Epithelial cell of esophagus (primary cell): ENCODE measurements at regions not wholly inside any gene's neighbourhood (a gene's known extent, or its start where the extent isn't known, plus 50 kb on each side); places are given as distances from the start of the nearest gene placed in this dataset.
A peak's percentile ranks its signal among the peaks of the same experiment; 100 is the strongest.
"Not testable (repeated sequence)": the region's sequence is repeated elsewhere in the genome, so short reads cannot be mapped to it uniquely, and the experiment has no call there.

Experiments
- DNase-seq: peaks from one replicate; pipeline ENCODE4 v3.0.0; 2010; ENCODE audit warnings: low read depth
- H3K4me3 ChIP-seq: 2 replicates; pipeline ENCODE4 v1.5.1; 2011; ENCODE audit warnings: mild to moderate bottlenecking, low read length, control low read depth
- CTCF ChIP-seq: IDR thresholded peaks from 2 replicates; pipeline ENCODE4 v1.5.1; 2011; ENCODE audit warnings: low read depth, mild to moderate bottlenecking, low read length, control low read depth, inconsistent platforms; ENCODE audit not compliant: insufficient read depth; ENCODE audit errors: missing control alignments

- no peak overlapping the region for H3K4me3 ChIP-seq
- no peak for TF ChIP-seq CTCF
- DNase-seq = no peak
Measured at GRCh38 chr6:9056556-9056955, 621.2 kb upstream of the SLC35B3 start.

GRCh38 chr6:9044426-9044825 is 609.1 kb upstream of the SLC35B3 start:
- TF ChIP-seq CTCF = no peak
- DNase-seq = no peak
- H3K4me3 ChIP-seq = no peak overlapping the region

- DNase-seq = no peak
Measured at GRCh38 chr6:9040718-9041117, 605.4 kb upstream of the SLC35B3 start.

GRCh38 chr6:9039258-9039657 is 603.9 kb upstream of the SLC35B3 start:
- peak; percentile 23 for TF ChIP-seq CTCF
- DNase-seq = peak; percentile 10
- no peak overlapping the region for H3K4me3 ChIP-seq

More at GRCh38 chr6:9040718-9041117, 605.4 kb upstream of the SLC35B3 start:
- no peak for TF ChIP-seq CTCF
- H3K4me3 ChIP-seq = no peak overlapping the region

GRCh38 chr6:9028086-9028485 is 592.7 kb upstream of the SLC35B3 start:
- DNase-seq = no peak
- TF ChIP-seq CTCF = no peak
- no peak overlapping the region for H3K4me3 ChIP-seq

- TF ChIP-seq CTCF = no peak
- no peak for DNase-seq
- no peak overlapping the region for H3K4me3 ChIP-seq
Measured at GRCh38 chr6:9025796-9026394, 590.5 kb upstream of the SLC35B3 start.

- no peak for TF ChIP-seq CTCF
- DNase-seq = no peak
- H3K4me3 ChIP-seq = no peak overlapping the region
Measured at GRCh38 chr6:9025228-9025627, 589.9 kb upstream of the SLC35B3 start.

- H3K4me3 ChIP-seq, DNase-seq: not testable (repeated sequence)
Measured at GRCh38 chr6:9024246-9024645, 588.9 kb upstream of the SLC35B3 start.
